GM18867 (cell line): ENCODE measurements at regions not wholly inside any gene's neighbourhood (a gene's known extent, or its start where the extent isn't known, plus 50 kb on each side); places are given as distances from the start of the nearest gene placed in this dataset.
"Not testable (repeated sequence)": the region's sequence is repeated elsewhere in the genome, so short reads cannot be mapped to it uniquely, and the experiment has no call there.

Source experiments
- ATAC-seq: cut with Tn5 transposase; IDR thresholded peaks from one replicate; pipeline ENCODE4 v1.9.1; 2021; ENCODE audit warnings: mild to moderate bottlenecking, moderate library complexity; ENCODE audit not compliant: unreplicated experiment

DNA sequence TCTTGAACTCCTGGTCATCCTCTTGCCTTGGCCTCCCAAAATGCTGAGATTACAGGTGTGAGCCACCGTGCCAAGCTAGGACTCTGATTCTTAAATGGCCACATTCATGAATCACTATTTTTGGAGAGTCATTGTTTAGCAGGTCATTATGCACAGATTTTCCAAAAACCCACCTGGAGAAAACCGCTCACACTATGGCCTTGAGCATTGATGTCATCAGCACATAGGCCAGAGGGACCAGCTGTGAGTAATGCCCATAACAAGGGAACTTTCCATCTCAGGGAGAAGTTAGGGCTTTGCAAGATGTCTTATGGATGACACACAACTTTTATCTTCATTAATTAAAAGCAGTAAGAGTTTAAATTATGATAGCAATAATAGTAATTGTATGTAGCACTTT lies 86.4 kb upstream of the KIF5B start:
- no peak for ATAC-seq

DNA sequence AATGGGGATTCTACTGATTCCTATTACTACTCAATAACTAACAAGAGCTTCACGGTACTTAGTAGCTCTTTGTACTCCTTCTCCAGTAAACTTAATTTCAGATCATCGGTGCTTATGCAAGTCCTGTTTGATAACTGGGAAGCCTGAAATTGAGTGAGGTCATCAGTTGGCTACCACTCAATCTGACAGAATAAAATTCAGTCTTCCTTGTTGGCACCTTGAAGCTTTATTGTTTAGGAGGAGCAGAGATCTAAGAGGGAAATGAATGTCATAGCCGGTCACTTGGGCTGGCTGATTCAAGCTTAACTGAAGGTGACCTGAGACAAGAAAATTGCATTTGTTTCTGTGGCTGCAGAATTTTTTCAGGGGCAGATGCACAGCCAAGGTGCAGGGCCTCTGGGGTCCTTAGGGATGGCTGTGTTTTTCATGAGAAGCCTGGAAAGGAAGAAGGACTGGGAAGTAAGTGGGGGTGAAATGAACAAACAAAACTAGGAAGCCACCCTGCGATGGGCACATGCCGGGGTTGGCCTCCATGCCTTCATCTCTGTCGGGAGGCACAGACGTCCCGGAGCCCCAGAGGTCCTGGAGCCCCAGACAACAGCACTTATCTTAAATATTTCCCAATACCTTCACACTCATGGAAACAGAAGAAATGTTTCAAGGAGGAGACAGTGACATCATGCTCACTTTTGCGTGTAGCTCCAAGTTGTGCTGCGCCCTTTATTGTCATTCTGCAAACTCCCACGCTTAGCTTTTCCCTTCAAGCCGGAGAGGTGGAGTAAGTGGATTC lies 85.0 kb upstream of the KIF5B start:
- ATAC-seq = no peak

DNA sequence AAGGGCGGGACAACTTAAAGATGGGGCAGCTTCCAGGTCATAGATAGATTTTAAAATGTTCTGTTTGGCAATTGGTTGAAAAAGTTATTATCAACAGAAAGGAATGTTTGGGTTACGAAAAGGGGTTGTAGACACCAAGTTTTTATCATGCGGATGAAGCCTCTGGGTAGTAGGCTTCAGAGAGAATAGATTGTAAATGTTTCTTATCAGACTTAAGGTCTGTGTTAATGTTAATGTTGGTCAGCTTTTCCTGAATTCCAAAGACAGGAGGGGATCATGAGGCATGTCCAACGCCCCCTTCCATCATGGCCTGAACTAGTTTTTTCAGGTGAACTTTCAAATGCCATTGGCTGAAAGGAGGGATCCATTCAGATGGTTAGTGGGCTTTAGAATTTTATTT lies 84.2 kb upstream of the KIF5B start:
- no peak for ATAC-seq

DNA sequence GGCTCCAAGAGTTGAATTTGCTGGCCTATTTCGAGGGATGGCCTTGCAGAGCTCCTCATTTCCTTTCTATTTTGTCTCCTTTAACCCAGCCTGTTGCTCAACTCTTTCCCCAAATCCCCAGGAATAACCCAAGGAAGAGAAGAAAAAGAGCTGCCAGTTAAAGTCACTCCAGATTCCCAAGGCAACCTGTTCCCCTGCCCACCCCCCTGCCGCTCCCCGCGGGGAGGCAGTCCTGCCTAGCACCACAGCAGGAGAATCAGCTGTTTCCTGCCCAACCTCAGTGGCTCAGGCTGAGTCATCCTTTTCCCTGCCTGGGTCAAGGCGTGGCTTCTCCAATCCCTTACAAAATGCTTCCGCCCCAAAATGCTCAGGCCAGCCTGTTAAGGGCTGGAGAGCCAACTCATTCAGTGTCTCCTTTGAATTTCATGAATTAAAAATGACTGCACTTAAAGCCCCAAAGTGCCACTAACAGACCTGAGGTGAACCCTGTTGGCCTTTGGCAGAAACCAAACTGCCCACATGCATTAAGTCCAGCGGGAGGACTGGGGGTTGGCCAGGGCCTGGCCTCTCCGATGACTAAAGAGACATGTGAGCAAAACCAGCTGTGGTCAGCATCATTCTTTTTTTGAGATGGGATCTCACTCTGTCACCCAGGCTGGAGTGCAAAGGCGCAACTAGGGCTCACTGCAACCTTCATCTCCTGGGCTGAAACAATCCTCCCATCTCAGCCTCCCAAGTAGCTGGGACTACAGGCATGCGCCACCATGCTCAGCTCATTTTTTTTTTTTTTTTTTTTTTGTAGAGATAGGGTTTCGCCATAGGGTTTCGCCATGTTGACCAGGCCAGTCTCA lies 83.2 kb upstream of the KIF5B start:
- ATAC-seq = no peak

DNA sequence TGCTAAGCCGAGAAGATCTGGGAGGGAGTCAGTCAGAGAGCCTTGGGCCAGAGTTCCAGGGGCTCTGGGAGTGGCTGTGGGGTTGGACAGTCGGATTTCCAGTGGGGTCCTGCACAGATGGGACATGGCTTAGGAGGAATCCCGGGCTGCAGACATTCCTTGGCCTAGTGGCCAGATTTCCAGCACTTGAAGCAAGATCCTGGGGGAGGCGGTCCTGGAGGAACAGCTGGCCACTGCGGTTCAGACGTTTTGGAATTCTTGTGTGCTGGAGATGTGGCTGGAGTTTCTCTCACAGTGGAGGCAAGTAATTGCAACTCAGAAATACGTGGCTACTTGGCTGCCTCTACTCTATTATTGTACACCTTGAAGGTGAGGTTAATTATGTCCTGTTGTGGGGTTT lies 80.7 kb upstream of the KIF5B start:
- ATAC-seq = not testable (repeated sequence)

DNA sequence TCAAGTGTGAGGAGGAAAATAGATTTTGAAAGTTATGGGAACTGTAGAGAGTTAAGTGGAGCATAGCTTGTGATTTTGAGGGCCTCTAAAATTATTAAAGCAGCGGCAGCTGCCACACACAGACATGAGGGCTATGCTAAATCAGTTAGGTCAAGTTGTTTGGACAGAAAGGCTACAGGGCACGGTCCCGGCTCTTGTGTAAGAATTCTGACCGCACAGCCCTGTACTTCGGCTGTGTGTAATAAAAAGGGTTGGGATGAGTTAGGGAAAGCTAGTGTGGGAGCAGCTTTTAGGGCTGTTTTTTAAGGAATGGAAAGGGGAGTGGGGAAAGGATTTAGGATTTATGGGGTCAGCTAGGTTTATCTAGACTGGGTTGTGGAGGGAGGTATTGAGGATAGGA lies 79.6 kb upstream of the KIF5B start:
- ATAC-seq = not testable (repeated sequence)

GRCh38 chr10:32132357-32132946 lies 76.2 kb upstream of the KIF5B start:
- no peak for ATAC-seq

GRCh38 chr10:32131388-32131787 lies 75.2 kb upstream of the KIF5B start:
- no peak for ATAC-seq

GRCh38 chr10:32130788-32131187 lies 74.6 kb upstream of the KIF5B start:
- ATAC-seq = no peak

DNA sequence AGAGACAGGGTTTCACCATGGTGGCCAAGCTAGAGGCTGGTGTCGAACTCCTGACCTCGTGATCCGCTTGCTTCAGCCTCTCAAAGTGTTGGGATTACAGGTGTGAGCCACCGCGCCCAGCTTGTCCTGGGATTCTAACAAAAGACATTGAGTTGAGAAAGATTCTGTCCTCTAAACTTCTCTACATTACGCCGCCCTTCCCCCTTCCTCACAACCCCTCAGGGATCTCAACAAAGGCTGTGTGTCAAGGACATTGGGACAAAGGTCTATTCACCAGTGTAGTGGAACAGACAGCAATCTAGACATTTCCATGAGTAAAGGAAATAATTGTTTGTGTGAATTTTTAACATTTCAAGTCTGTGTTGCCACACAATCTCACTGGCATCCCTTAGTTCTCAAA lies 68.8 kb upstream of the KIF5B start:
- ATAC-seq = no peak

DNA sequence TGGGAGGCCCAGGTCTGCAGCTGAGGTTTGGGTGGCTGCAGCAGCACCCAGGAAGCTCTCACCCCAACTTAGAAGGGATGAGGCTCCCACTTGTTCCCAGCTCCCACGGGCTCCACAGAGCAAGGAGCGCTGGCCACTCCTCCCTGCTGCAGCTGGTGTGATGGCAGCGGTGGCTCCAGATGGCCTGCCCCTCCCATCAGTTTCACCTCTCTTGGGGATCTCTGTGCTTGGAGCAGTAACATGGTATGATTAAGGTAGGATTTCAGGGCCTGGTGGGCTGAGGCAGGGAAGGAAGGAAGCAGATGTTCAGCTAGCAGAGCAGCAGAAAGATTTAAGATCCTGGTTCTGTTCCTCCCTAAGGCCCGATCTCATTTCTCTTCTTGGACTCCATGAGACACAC lies 66.8 kb upstream of the KIF5B start:
- ATAC-seq = no peak

DNA sequence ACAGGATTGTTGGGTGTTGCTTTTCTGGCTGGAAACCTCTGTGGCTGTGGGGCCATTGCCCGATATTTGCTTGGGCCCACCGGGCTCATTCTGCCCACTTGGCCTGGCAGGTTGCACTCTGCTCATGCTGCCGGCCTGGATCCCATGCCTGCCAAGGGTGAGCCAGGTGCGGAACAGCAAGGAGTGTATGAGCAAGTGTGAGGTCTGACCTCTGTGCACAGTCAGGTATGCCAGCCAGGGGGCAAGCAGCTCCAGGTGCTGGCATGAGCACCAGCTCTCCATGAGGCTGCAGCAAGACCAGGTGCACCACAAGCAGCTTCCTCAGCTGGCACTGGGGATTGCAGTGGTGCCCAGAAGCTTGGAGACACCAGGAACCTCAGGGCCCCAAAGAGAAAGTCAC lies 65.4 kb upstream of the KIF5B start:
- ATAC-seq = no peak

- ATAC-seq = no peak
Observed at GRCh38 chr10:32120147-32120546, 63.9 kb upstream of the KIF5B start.

GRCh38 chr10:32114508-32114907 lies 58.3 kb upstream of the KIF5B start:
- ATAC-seq = no peak

DNA sequence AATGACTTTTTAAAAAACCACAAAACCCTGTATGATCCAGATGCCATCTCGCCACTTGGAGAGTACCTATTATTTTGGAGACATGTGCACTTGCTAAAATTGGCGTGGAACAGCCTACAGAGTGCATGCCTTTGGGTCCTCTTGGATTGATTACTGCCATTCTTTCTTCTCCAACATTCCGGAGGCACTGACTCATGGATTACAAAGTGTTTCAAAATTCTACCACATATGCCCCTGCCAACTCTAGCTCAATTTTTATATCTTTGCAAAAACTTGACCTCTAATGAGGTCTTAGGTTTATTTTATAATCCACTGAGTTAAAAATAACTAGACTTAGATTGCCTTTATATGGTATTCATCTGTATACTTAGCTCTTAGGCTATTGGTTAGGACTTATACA lies 55.8 kb upstream of the KIF5B start:
- no peak for ATAC-seq

DNA sequence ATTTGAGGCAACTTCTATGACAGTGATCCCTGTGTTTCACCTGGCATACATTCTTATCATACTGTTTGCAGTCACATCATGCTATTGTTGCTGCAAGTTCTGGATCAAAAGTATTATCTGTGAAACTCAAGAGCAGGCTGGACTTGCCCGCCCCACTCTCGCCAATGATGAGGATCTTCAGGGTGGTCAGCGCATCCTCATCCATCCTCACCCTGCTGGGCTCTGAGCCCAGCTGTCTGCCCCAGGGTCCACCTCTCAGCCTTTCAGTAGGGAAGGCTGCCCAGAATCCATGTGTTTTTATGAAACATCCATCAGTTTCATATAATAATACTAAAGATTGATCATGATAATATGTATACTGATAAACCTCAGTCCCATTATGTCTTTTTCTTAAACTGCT lies 55.4 kb upstream of the KIF5B start:
- ATAC-seq = no peak

DNA sequence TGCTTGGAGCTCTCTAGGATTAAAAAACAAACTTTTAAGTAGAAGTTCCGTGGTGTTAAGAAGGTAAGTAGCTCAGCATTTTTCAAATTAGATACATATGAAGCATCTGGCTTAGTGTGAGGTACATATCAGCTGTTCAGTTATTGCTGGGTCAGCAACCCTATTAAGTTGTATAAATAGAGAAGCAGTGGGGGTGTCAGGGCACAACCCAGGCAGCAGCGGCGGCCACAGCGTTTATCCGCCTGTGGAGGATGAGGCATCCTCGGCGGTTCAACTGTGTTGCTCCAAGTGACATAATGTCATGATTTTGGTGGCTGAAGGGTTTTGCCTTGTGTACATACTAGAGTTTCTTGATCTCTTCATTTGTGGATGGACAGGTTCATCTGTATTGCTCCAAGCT lies 54.6 kb upstream of the KIF5B start:
- no peak for ATAC-seq

DNA sequence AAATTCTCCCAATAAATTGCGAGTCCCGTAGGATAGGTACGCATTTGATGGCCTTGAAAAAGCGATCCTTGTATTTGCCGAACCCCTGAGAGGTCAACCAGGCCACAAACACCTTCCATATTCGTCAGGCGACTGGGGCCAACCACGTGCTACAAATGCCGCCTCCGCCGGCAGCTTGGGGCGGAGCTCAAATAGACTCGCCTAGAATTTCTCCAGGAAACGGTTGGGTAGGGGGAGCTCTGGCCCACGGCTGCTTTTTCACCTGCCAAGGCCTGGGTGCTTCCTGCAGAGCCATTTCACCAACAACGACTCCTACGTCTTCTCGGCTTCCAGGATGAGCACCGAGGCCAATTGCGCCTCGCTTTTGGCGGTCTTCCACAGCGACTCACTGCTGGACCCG lies 53.4 kb upstream of the KIF5B start:
- ATAC-seq = no peak
